ENCODE measurements at regions not wholly inside any gene's neighbourhood (a gene's known extent, or its start where the extent isn't known, plus 50 kb on each side); places are given as distances from the start of the nearest gene placed in this dataset.

DNA sequence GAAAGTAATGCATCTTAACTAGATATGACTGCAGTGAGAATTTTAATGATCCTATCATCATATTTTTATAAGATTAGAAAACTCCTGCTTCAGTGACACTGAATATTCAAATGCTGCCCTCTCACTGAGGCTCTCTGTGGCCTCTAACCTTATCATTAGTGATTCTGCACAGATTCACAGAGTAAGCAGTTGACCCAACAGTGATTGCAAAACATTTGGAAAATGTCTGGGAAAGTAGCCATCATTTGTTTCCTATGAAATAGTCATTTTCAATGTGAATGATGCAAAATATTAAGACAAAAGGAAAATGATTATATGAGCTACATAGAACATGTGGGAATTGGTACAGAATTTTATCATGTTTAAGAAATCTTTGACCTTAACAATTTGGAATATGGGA is 210.3 kb downstream of the TBX18 start:
- Histone ChIP-seq H2BK120ac (replicated peaks; ENCODE audit: low read depth, low read length) (no peak overlapping the region), H3K23me2 (ENCODE audit: low read depth, low read length) (no peaks in the 10 kb centered on the region), H2AK5ac (ENCODE audit: low read depth, low read length) (no peak overlapping the region), H2AFZ (ENCODE audit: low read length) (no peak overlapping the region), H3K14ac (ENCODE audit: insufficient read length) (no peak overlapping the region), H2BK15ac (ENCODE audit: low read length) (no peak overlapping the region), H3K9ac (replicated peaks in 1 of 4; ENCODE audit: extremely low read depth in 1 of 4, low read depth in 3 of 4, low read length in 3 of 4) (no peak overlapping the region), H3K9me3 (ENCODE audit: insufficient read depth in 2 of 2, low read depth in 1 of 2, low read length in 1 of 2) (no peaks in the 10 kb centered on the region), H3K23ac (ENCODE audit: insufficient read length) (no peak overlapping the region), H2BK5ac (ENCODE audit: low read depth, low read length) (no peak overlapping the region), H3K36me3 (ENCODE audit: control insufficient read depth in 2 of 4, insufficient read depth in 4 of 4, low read length in 3 of 4) (no peaks in the 10 kb centered on the region), H3K79me1 (ENCODE audit: low read depth, low read length) (no peaks in the 10 kb centered on the region), H3K56ac (replicated peaks; ENCODE audit: insufficient read length, low read depth, low read length) (no peak overlapping the region), H3K18ac (ENCODE audit: extremely low read depth, low read length) (no peak overlapping the region), H3K4me1 (replicated peaks in 1 of 4; ENCODE audit: control insufficient read depth in 3 of 4, insufficient read depth in 4 of 4, low read length in 3 of 4) (no peaks in the 10 kb centered on the region), H4K20me1 (replicated peaks in 1 of 2; ENCODE audit: control insufficient read depth in 1 of 2, insufficient read depth in 2 of 2, low read length in 2 of 2) (no peaks in the 10 kb centered on the region), H3K27me3 (replicated peaks in 1 of 4; ENCODE audit: control insufficient read depth in 3 of 4, extremely low read depth in 1 of 4, insufficient read depth in 3 of 4, low read length in 3 of 4) (no peaks in the 10 kb centered on the region), H4K91ac (replicated peaks; ENCODE audit: insufficient read length, low read length) (no peak overlapping the region), H4K8ac (ENCODE audit: extremely low read depth, insufficient read depth, low read length) (no peak overlapping the region), H3K27ac (ENCODE audit: low read depth, low read length) (no peak overlapping the region), H3K4me3 (ENCODE audit: extremely low read depth in 1 of 4, insufficient read depth in 2 of 4, low read depth in 3 of 4, low read length in 4 of 4) (no peak overlapping the region), H3K4me2 (ENCODE audit: insufficient read depth in 1 of 2, low read depth in 2 of 2, low read length in 2 of 2) (no peak overlapping the region), H3K4ac (replicated peaks; ENCODE audit: insufficient read length, low read depth, low read length) (no peak overlapping the region), H4K5ac (ENCODE audit: insufficient read length, low read depth, low read length) (no peak overlapping the region), H2BK12ac (ENCODE audit: low read depth, low read length) (no peak overlapping the region), H3K79me2 (ENCODE audit: control insufficient read depth in 1 of 2, insufficient read depth in 2 of 2, low read length in 2 of 2) (no peaks in the 10 kb centered on the region), H2BK20ac (ENCODE audit: low read length) (no peak overlapping the region)
- TF ChIP-seq SIX5 (IDR thresholded peaks at IDR 0.05; ENCODE audit: low read depth, low read length), result no peak
- TF ChIP-seq ZNF274 (IDR thresholded peaks at IDR 0.05; ENCODE audit: borderline replicate concordance, extremely low read depth, low read length), result no peak
- TF ChIP-seq KDM5A (IDR thresholded peaks at IDR 0.05; ENCODE audit: low read length), result no peak
- TF ChIP-seq JUND (IDR thresholded peaks at IDR 0.05; ENCODE audit: low read length), result no peak
- TF ChIP-seq PHF8 (conservative IDR thresholded peaks at IDR 0.05; ENCODE audit: low read depth, low read length), result no peak
- ChIA-PET POLR2A (ENCODE audit: partially characterized antibody) (no interaction called here), CTCF (ENCODE audit: partially characterized antibody) (interaction anchor here (1.3 kb wide), 1 partner anchor 412 kb away, joined by 3 read pairs; no protein-coding TSS in a partner anchor)
- no peak for FAIRE-seq
- no peak for DNase-seq (ENCODE audit: low read depth in 1 of 2, low spot score in 2 of 2)

Measured in H1 (cell line).